Peyer's patch (tissue), 4 donors: ENCODE measurements at regions not wholly inside any gene's neighbourhood (a gene's known extent, or its start where the extent isn't known, plus 50 kb on each side); places are given as distances from the start of the nearest gene placed in this dataset.

Source experiments
- POLR2A ChIP-seq, 2 donors: fragments of 450-650 bp; IDR thresholded peaks; one replicate each; pipeline ENCODE4 v1.5.1; 2017; ENCODE audit warnings: antibody characterized with exemption in 2 of 2, mild to moderate bottlenecking in 2 of 2, moderate library complexity in 2 of 2
- TF ChIP-seq, protein P1 (sequence below), 6 experiments: fragments of 450-650 bp in 4 of 6; fragments of 200-600 bp in 2 of 6; sonication (generic) in 1 of 6; IDR thresholded peaks; one replicate each; pipeline ENCODE4 v1.5.1; 2017 to 2019; ENCODE audit warnings: antibody characterized with exemption in 6 of 6, mild to moderate bottlenecking in 3 of 6, moderate library complexity in 1 of 6

GRCh38 chr2:199092419-199092818 is 365.3 kb downstream of the SATB2 start:
- TF ChIP-seq, protein P1, sequence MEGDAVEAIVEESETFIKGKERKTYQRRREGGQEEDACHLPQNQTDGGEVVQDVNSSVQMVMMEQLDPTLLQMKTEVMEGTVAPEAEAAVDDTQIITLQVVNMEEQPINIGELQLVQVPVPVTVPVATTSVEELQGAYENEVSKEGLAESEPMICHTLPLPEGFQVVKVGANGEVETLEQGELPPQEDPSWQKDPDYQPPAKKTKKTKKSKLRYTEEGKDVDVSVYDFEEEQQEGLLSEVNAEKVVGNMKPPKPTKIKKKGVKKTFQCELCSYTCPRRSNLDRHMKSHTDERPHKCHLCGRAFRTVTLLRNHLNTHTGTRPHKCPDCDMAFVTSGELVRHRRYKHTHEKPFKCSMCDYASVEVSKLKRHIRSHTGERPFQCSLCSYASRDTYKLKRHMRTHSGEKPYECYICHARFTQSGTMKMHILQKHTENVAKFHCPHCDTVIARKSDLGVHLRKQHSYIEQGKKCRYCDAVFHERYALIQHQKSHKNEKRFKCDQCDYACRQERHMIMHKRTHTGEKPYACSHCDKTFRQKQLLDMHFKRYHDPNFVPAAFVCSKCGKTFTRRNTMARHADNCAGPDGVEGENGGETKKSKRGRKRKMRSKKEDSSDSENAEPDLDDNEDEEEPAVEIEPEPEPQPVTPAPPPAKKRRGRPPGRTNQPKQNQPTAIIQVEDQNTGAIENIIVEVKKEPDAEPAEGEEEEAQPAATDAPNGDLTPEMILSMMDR (IDR thresholded peaks at IDR 0.05), result no peak
- no peak for TF ChIP-seq POLR2A (IDR thresholded peaks at IDR 0.05)
